ENCODE measurements at regions not wholly inside any gene's neighbourhood (a gene's known extent, or its start where the extent isn't known, plus 50 kb on each side); places are given as distances from the start of the nearest gene placed in this dataset.

DNA sequence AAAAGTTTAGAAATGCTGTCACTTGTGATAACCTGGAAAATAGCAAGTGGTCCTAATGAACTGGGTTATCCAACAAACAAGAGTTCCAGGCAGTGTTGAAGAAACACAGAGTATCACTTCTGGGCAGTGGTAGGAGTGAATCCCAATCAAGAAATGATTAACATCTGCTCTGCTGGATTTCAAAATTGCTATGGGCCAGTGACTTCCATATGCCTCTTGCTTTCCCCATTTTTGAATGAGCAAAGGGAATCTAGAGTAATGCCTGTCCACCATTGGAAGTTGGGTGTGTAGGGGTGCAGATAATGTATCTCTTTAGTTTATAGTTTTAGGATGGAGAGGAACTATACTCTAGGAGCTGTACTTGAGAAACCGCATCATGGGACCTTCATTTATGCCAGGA lies 236.5 kb downstream of the RPLP1 start:
- TF ChIP-seq POLR2A (IDR thresholded peaks at IDR 0.05; ENCODE audit: low read depth, low read length) (no peak), RFX5 (IDR thresholded peaks at IDR 0.05; ENCODE audit: low read depth, low read length) (no peak), CEBPB (IDR thresholded peaks at IDR 0.05; ENCODE audit: low read depth, low read length) (no peak)
